IMR-90 (cell line): ENCODE measurements at regions not wholly inside any gene's neighbourhood (a gene's known extent, or its start where the extent isn't known, plus 50 kb on each side); places are given as distances from the start of the nearest gene placed in this dataset.

Experiments
- ATAC-seq: fragments of 200-7000 bp; cut with Tn5 transposase; 2 replicates; pipeline ENCODE4 v1.9.1; 2020; ENCODE audit warnings: low read depth, mild to moderate bottlenecking, moderate library complexity
- BruUV-seq: library from RNA; stranded (reverse); fragments of 400-500 nt; replicated peaks from 2 replicates; lab custom pipeline; 2021; lab: Mats Ljungman, UMichigan
- CTCF ChIA-PET: fragments of 300-600 bp; formaldehyde crosslinking; extraction: SDS; loops from one replicate; lab custom pipeline; 2021; ENCODE audit warnings: antibody characterized with exemption; lab: Yijun Ruan, JAX
- POLR2A ChIA-PET: fragments of 300-600 bp; sonication (Branson Sonifier 250); formaldehyde crosslinking; loops from one replicate; lab custom pipeline; 2022; ENCODE audit warnings: antibody characterized with exemption; ENCODE audit not compliant: unreplicated experiment; lab: Charles Lee
- DNase-seq: peaks from one replicate; pipeline ENCODE4 v3.0.0; 2013
- H2AFZ ChIP-seq: replicated peaks from 2 replicates; pipeline ENCODE3; 2013; ENCODE audit warnings: low read length, mild to moderate bottlenecking; ENCODE audit not compliant: poor library complexity
- H2AK5ac ChIP-seq: 2 replicates; pipeline ENCODE4 v1.6.1; 2013; ENCODE audit warnings: low read depth, low read length, inconsistent platforms
- H2AK9ac ChIP-seq: replicated peaks from 2 replicates; pipeline ENCODE3; 2013; ENCODE audit warnings: mild to moderate bottlenecking, low read depth, low read length, moderate library complexity; ENCODE audit not compliant: poor library complexity
- H2BK120ac ChIP-seq: 2 replicates; pipeline ENCODE4 v1.6.1; 2013; ENCODE audit warnings: low read depth, low read length, inconsistent platforms
- H2BK15ac ChIP-seq: 3 replicates; pipeline ENCODE4 v1.6.1; 2013; ENCODE audit warnings: low read depth, low read length, inconsistent platforms
- H2BK20ac ChIP-seq: 2 replicates; pipeline ENCODE4 v1.6.1; 2013; ENCODE audit warnings: low read depth, mild to moderate bottlenecking, inconsistent platforms, low read length, moderate library complexity
- H2BK5ac ChIP-seq: 2 replicates; pipeline ENCODE4 v1.6.1; 2013; ENCODE audit warnings: mild to moderate bottlenecking, low read depth, low read length, inconsistent platforms; ENCODE audit not compliant: poor library complexity, severe bottlenecking
- H3K14ac ChIP-seq: replicated peaks from 2 replicates; pipeline ENCODE4 v1.6.1; 2013; ENCODE audit warnings: low read depth, low read length, inconsistent platforms
- H3K18ac ChIP-seq: 2 replicates; pipeline ENCODE4 v1.6.1; 2013; ENCODE audit warnings: low read depth, low read length, control low read depth
- H3K23ac ChIP-seq: 2 replicates; pipeline ENCODE4 v1.6.1; 2013; ENCODE audit warnings: low read depth, low read length, inconsistent platforms
- H3K27ac ChIP-seq: 2 replicates; pipeline ENCODE4 v1.5.1; 2013; ENCODE audit warnings: mild to moderate bottlenecking, control low read depth, low read length; ENCODE audit not compliant: insufficient read depth
- H3K27me3 ChIP-seq: 2 replicates; pipeline ENCODE4 v1.6.1; 2013; ENCODE audit warnings: low read length; ENCODE audit not compliant: control insufficient read depth, insufficient read depth
- H3K36me3 ChIP-seq: 2 replicates; pipeline ENCODE4 v1.6.1; 2013; ENCODE audit warnings: low read length, mixed read lengths; ENCODE audit not compliant: control insufficient read depth, insufficient read depth
- H3K4ac ChIP-seq: 2 replicates; pipeline ENCODE4 v1.6.1; 2013; ENCODE audit warnings: low read depth, low read length, inconsistent platforms
- H3K4me1 ChIP-seq: 2 replicates; pipeline ENCODE4 v1.6.1; 2013; ENCODE audit warnings: low read length, mixed read lengths; ENCODE audit not compliant: control insufficient read depth, insufficient read depth
- H3K4me2 ChIP-seq: 2 replicates; pipeline ENCODE4 v1.6.1; 2013; ENCODE audit warnings: low read depth, mild to moderate bottlenecking, control low read depth, low read length, moderate library complexity
- H3K4me3 ChIP-seq: 2 replicates; pipeline ENCODE4 v1.5.1; 2013; ENCODE audit warnings: low read depth, mild to moderate bottlenecking, control low read depth, low read length, moderate library complexity; ENCODE audit not compliant: insufficient read depth
- H3K56ac ChIP-seq: 2 replicates; pipeline ENCODE4 v1.6.1; 2013; ENCODE audit warnings: low read length, inconsistent platforms; ENCODE audit not compliant: insufficient read depth; ENCODE audit errors: extremely low read depth
- H3K79me1 ChIP-seq, 2 experiments: 2 replicates each; pipeline ENCODE4 v1.6.1; 2013; ENCODE audit warnings: low read length in 2 of 2, inconsistent platforms in 1 of 2, low read depth in 1 of 2
- H3K9ac ChIP-seq: 2 replicates; pipeline ENCODE4 v1.6.1; 2013; ENCODE audit warnings: low read depth, low read length, control low read depth
- H3K9me1 ChIP-seq: 2 replicates; pipeline ENCODE4 v1.6.1; 2013; ENCODE audit warnings: low read length, inconsistent platforms; ENCODE audit not compliant: insufficient read depth
- H3K9me3 ChIP-seq: 2 replicates; pipeline ENCODE4 v1.6.1; 2013; ENCODE audit warnings: low read length; ENCODE audit not compliant: control insufficient read depth, insufficient read depth
- H4K20me1 ChIP-seq: 2 replicates; pipeline ENCODE4 v1.6.1; 2013; ENCODE audit warnings: low read length, inconsistent platforms; ENCODE audit not compliant: insufficient read depth
- H4K5ac ChIP-seq: 2 replicates; pipeline ENCODE4 v1.6.1; 2013; ENCODE audit warnings: mild to moderate bottlenecking, low read depth, low read length, control low read depth
- H4K8ac ChIP-seq, 2 experiments: 2 replicates each; pipeline ENCODE4 v1.6.1; 2013; ENCODE audit warnings: low read depth in 2 of 2, low read length in 2 of 2, control low read depth in 1 of 2, inconsistent platforms in 1 of 2
- H4K91ac ChIP-seq: 2 replicates; pipeline ENCODE4 v1.6.1; 2013; ENCODE audit warnings: low read depth, low read length, inconsistent platforms; ENCODE audit not compliant: insufficient read depth
- MAFK ChIP-seq: IDR thresholded peaks from 2 replicates; pipeline ENCODE4 v1.6.1; 2012; ENCODE audit warnings: low read depth, low read length, improper control_type of control experiment
- RAD21 ChIP-seq: IDR thresholded peaks from 2 replicates; pipeline ENCODE4 v1.6.1; 2012; ENCODE audit warnings: low read length, improper control_type of control experiment
- SMC3 ChIP-seq: fragments of 150-350 bp; IDR thresholded peaks from 2 replicates; pipeline ENCODE4 v1.6.1; 2016; ENCODE audit warnings: low read depth, mild to moderate bottlenecking, antibody characterized with exemption, low read length, moderate library complexity
- WGBS, 2 experiments: methylation state at CpG; one replicate each; pipeline versions ENCODE4 v1.1.5 to v1.1.7; 2013; ENCODE audit warnings: missing lambda C conversion rate in 2 of 2; ENCODE audit not compliant: insufficient read length in 1 of 2; ENCODE audit errors: extremely low coverage in 2 of 2; 5-methylcytosine and 5-hydroxymethylcytosine counted together
- dilution Hi-C: fragments of 300-500 bp; cut with HindIII; formaldehyde crosslinking; loops from one replicate; pipeline ENCODE4 v1.14.3; 2018; ENCODE audit warnings: low sequenced_read_pairs; ENCODE audit not compliant: unreplicated experiment
- in situ Hi-C: fragments of 300-500 bp; cut with MboI; formaldehyde crosslinking; loops from 3 replicates; pipeline ENCODE4 v1.14.3; 2019; ENCODE audit warnings: low sequenced_read_pairs, inconsistent platforms, mixed read lengths
- intact Hi-C: fragments of 100-400 bp; cut with micrococcal nuclease; formaldehyde crosslinking; loops from 2 replicates; pipeline ENCODE4 v1.10.0; 2022
- TF ChIP-seq, protein P1 (sequence below): fragments of 150-350 bp; IDR thresholded peaks from 2 replicates; pipeline ENCODE4 v1.6.1; 2017; ENCODE audit warnings: mild to moderate bottlenecking, antibody characterized with exemption, low read length, low read depth
- TF ChIP-seq, protein P2 (sequence below): fragments of 150-350 bp; IDR thresholded peaks from 2 replicates; pipeline ENCODE4 v1.6.1; 2016; ENCODE audit warnings: low read depth, mild to moderate bottlenecking, low read length, moderate library complexity, borderline replicate concordance

DNA sequence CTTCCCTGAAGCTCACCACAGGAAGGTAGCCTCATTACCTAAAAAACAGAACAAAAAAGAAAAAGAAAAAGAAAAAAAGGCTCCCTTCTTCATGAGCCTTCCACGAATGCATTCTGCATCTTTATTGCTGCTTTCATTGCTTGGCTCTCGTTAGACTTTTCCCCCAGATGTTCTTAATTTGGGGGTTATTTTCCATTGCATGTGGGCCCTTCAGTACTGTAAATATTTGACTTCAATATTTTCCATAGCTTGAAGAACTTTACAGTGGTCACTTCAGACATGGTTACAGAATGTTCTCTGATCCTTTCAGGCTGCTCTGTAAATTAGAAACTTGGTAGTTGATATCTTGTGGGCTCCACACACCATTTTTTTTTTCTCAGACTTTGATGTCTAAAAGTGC lies 65.6 kb upstream of the COPS8 start:
- Histone ChIP-seq H2BK20ac (no peak overlapping the region), H4K91ac (no peak overlapping the region), H3K9me1 (0 out of 2 replicates have a peak, but pooled peaks cover 2% of the 10 kb centered on the region), H3K27me3 (peaks cover 4% of the 10 kb centered on the region; the same call in 1 of the 2 replicates), H3K4me1 (0 out of 2 replicates have a peak, but pooled peaks cover 2% of the 10 kb centered on the region), H3K23ac (no peak overlapping the region), H3K14ac (no peak overlapping the region), H2BK120ac (no peak overlapping the region), H3K27ac (no peak overlapping the region), H3K4ac (no peak overlapping the region), H3K79me1 (no peaks in the 10 kb centered on the region), H3K9me3 (peaks cover 5% of the 10 kb centered on the region; the same call in 1 of the 2 replicates), H3K4me3 (no peak overlapping the region), H4K20me1 (no peaks in the 10 kb centered on the region), H2BK15ac (no peak overlapping the region), H3K9ac (no peak overlapping the region), H2BK5ac (no peak overlapping the region), H3K18ac (no peak overlapping the region), H2AK9ac (no peak overlapping the region), H2AFZ (no peak overlapping the region), H2AK5ac (no peak overlapping the region), H3K56ac (no peak overlapping the region), H3K4me2 (no peak overlapping the region), H4K8ac (no peak overlapping the region), H4K5ac (no peak overlapping the region), H3K36me3 (no peaks in the 10 kb centered on the region)
- in situ Hi-C loops = no loop called here
- no peak for DNase-seq
- intact Hi-C loops = no loop called here
- ChIA-PET CTCF (no interaction called here), POLR2A (no interaction called here)
- dilution Hi-C loops = no loop called here
- TF ChIP-seq, protein P1, sequence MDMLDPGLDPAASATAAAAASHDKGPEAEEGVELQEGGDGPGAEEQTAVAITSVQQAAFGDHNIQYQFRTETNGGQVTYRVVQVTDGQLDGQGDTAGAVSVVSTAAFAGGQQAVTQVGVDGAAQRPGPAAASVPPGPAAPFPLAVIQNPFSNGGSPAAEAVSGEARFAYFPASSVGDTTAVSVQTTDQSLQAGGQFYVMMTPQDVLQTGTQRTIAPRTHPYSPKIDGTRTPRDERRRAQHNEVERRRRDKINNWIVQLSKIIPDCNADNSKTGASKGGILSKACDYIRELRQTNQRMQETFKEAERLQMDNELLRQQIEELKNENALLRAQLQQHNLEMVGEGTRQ = no peak
- TF ChIP-seq RAD21 (no peak), SMC3 (no peak), MAFK (no peak)
- TF ChIP-seq, protein P2, sequence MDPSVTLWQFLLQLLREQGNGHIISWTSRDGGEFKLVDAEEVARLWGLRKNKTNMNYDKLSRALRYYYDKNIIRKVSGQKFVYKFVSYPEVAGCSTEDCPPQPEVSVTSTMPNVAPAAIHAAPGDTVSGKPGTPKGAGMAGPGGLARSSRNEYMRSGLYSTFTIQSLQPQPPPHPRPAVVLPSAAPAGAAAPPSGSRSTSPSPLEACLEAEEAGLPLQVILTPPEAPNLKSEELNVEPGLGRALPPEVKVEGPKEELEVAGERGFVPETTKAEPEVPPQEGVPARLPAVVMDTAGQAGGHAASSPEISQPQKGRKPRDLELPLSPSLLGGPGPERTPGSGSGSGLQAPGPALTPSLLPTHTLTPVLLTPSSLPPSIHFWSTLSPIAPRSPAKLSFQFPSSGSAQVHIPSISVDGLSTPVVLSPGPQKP = no peak
- no TSS peak for BruUV-seq
- WGBS, 2 experiments = no CpG with 5 or more reads among the region's 2 CpGs
- no peak for ATAC-seq
